ENCODE measurements at regions not wholly inside any gene's neighbourhood (a gene's known extent, or its start where the extent isn't known, plus 50 kb on each side); places are given as distances from the start of the nearest gene placed in this dataset.

GRCh38 chr4:114062499-114062898 is 83.1 kb upstream of the ARSJ start:
- no peak for DNase-seq (ENCODE audit: extremely low spot score)
- no peak for TF ChIP-seq CTCF (IDR thresholded peaks at IDR 0.05; ENCODE audit: control extremely low read depth, extremely low read depth, low read depth, missing control alignments)
- ChIA-PET CTCF (no interaction called here), POLR2A (no interaction called here)

- no peak for TF ChIP-seq CTCF (IDR thresholded peaks at IDR 0.05; ENCODE audit: control extremely low read depth, extremely low read depth, low read depth, missing control alignments)
- DNase-seq (ENCODE audit: extremely low spot score): no peak
- ChIA-PET CTCF (interaction anchor here (2.8 kb wide), 1 partner anchor 678 kb away, joined by 35 read pairs; no protein-coding TSS in a partner anchor), POLR2A (no interaction called here)
These were observed 93.3 kb upstream of the ARSJ start for GRCh38 chr4:114072781-114073180.

GRCh38 chr4:114076899-114077570 is 97.6 kb upstream of the ARSJ start:
- ChIA-PET CTCF (interaction anchor here (1.1 to 2.1 kb wide), 3 partner anchors 10 to 682 kb away, joined by 3 to 6 read pairs (median 4); no protein-coding TSS in a partner anchor), POLR2A (no interaction called here)
- no peak for DNase-seq (ENCODE audit: extremely low spot score)
- TF ChIP-seq CTCF (IDR thresholded peaks at IDR 0.05; ENCODE audit: control extremely low read depth, extremely low read depth, low read depth, missing control alignments): no peak

GRCh38 chr4:114077610-114078009 is 98.2 kb upstream of the ARSJ start:
- CTCF ChIA-PET: interaction anchor here (1.4 to 2.1 kb wide), 2 partner anchors 10 to 45 kb away, joined by 3 to 6 read pairs; no protein-coding TSS in a partner anchor
- POLR2A ChIA-PET: no interaction called here

GRCh38 chr4:114078636-114079035 is 99.2 kb upstream of the ARSJ start:
- no peak for TF ChIP-seq CTCF (IDR thresholded peaks at IDR 0.05; ENCODE audit: control extremely low read depth, extremely low read depth, low read depth, missing control alignments)
- ChIA-PET POLR2A (no interaction called here), CTCF (interaction anchor here (2.1 kb wide), 1 partner anchor 11 kb away, joined by 6 read pairs; no protein-coding TSS in a partner anchor)
- no peak for DNase-seq (ENCODE audit: extremely low spot score)

More at GRCh38 chr4:114077610-114078009, 98.2 kb upstream of the ARSJ start:
- TF ChIP-seq CTCF (IDR thresholded peaks at IDR 0.05; ENCODE audit: control extremely low read depth, extremely low read depth, low read depth, missing control alignments): no peak
- no peak for DNase-seq (ENCODE audit: extremely low spot score)

GRCh38 chr4:114081783-114082182 is 102.3 kb upstream of the ARSJ start:
- TF ChIP-seq CTCF (IDR thresholded peaks at IDR 0.05; ENCODE audit: control extremely low read depth, extremely low read depth, low read depth, missing control alignments): no peak
- CTCF ChIA-PET: interaction anchor here (2.8 kb wide), 1 partner anchor 11 kb away, joined by 13 read pairs; no protein-coding TSS in a partner anchor
- POLR2A ChIA-PET: no interaction called here

More at GRCh38 chr4:114081783-114082182, 102.3 kb upstream of the ARSJ start:
- no peak for DNase-seq (ENCODE audit: extremely low spot score)
